ENCODE measurements at regions not wholly inside any gene's neighbourhood (a gene's known extent, or its start where the extent isn't known, plus 50 kb on each side); places are given as distances from the start of the nearest gene placed in this dataset.

DNA sequence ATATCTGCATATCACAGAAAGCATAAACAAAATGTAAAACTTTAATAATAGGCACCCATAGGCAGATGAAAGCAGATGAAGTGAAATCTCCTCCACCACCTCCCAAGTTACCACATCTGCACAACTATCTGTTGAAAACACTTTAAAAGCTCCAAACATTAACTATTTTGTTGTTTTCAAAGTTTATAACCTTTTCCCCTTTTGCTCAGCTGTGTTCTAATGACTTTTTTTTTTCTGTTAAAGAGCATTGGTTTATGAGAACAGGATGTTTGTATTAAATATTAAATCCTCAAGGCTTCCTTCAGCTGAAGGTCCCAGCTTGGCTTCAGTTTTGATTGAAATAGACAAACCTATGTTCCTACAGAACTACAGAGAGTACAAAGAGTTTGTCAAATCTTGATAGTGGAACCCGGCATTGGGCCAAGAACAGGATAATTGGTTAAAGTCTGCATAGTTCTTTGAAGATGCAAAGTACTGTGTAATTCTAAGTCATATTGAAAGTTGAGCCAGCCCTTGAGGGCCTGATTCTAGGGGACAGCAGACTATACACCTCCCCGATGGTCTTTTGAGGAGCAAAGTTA lies 255.1 kb upstream of the JAG1 start:
- H3K27me3 Mint-ChIP-seq, result no peaks in the 10 kb centered on the region
- H3K4me1 Mint-ChIP-seq, result no peaks in the 10 kb centered on the region
- H3K27ac Mint-ChIP-seq, result no peak overlapping the region
- peaks cover 0 to 9% of the 10 kb centered on the region in 2 donors for H3K9me3 Mint-ChIP-seq
- H3K4me3 Mint-ChIP-seq, result no peak overlapping the region
- DNase-seq (no peak), ATAC-seq (no peak)

GRCh38 chr20:10935658-10936402 lies 262.0 kb upstream of the JAG1 start:
- no peak overlapping the region for H3K27ac Mint-ChIP-seq
- H3K27me3 Mint-ChIP-seq, result no peaks in the 10 kb centered on the region
- peaks cover 0 to under 1% of the 10 kb centered on the region in 2 donors for H3K9me3 Mint-ChIP-seq
- no peak for ATAC-seq
- DNase-seq, result no peak
- H3K4me1 Mint-ChIP-seq, result no peaks in the 10 kb centered on the region
- no peak overlapping the region for H3K4me3 Mint-ChIP-seq

DNA sequence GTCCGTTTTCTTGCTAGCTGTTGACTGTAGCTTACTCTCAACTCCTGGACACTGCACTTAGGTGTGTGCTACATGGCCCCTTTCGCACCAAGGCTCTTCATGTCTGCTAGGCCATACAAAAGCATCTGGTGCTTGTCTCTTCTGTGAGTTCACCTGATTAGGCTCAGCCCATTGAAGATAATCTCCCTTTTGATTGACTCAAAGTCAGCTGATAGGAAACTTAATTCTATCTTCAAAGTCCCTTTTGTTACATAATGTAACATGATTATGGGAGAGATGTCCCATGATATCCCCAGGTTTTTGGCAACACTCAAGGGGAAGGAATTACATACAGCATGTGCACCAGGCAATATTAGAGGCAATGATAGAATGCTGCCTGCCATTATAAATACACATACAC lies 263.0 kb upstream of the JAG1 start:
- ATAC-seq (no peak), DNase-seq (no peak)
- H3K9me3 Mint-ChIP-seq, result peaks cover 7 to 10% of the 10 kb centered on the region in 2 donors
- no peaks in the 10 kb centered on the region for H3K4me1 Mint-ChIP-seq
- no peak overlapping the region for H3K27ac Mint-ChIP-seq
- no peak overlapping the region for H3K4me3 Mint-ChIP-seq
- no peaks in the 10 kb centered on the region for H3K27me3 Mint-ChIP-seq

GRCh38 chr20:10939331-10939941 lies 265.6 kb upstream of the JAG1 start:
- ATAC-seq (no peak), DNase-seq (no peak)
- H3K27ac Mint-ChIP-seq, result no peak overlapping the region
- H3K4me3 Mint-ChIP-seq, result no peak overlapping the region
- H3K9me3 Mint-ChIP-seq, result peaks cover 7 to 11% of the 10 kb centered on the region in 2 donors
- no peaks in the 10 kb centered on the region for H3K4me1 Mint-ChIP-seq
- H3K27me3 Mint-ChIP-seq, result no peaks in the 10 kb centered on the region

DNA sequence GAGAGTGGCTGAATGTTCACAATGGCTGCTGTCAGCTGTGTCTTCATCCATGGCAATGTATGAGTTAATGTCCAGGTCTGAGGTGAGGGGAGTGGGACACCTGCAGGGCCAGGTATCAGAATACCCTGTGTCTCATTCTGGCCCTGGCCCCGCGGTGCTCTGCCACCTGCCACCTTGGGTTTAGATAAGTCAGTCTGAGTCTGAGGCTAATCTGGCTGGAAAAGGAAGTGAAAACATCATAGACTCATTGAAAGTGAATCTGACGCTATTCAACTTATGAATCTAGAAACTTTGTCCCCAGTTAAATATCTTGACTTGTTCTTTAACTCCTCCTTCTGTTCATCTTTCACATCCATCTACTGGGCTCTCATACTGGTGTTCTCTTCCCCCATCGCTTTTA lies 267.1 kb upstream of the JAG1 start:
- Mint-ChIP-seq H3K27ac (no peak overlapping the region), H3K4me1 (no peaks in the 10 kb centered on the region), H3K9me3 (peaks cover 7 to 11% of the 10 kb centered on the region in 2 donors), H3K4me3 (no peak overlapping the region), H3K27me3 (no peaks in the 10 kb centered on the region)
- no peak for DNase-seq
- no peak for ATAC-seq

DNA sequence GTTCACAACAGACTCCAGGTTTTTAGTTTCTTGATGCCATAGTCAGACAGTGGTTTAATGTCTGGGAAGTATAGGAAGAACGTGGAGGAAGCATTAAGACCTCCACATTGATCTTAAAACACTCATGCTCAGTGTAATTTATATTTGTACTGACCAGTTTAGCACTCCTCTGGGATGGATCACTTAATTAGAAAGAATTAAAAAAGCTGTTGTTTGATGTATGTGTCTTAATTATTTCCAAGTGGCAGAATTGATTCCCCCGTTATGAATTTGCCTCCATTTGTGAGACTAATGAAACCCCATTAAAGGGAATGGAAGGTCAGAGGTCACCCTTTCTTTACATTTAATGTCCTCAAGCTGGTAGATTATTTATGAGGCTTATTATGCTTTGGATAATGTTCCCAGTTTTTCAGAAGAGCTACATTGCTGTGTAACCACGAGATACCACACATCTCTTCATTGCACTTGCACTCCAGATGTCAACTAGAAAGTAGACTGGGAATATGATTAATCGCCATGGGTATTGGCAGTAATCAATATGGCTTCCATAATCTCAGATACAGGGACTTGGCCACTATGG lies 270.0 kb upstream of the JAG1 start:
- Mint-ChIP-seq H3K9me3 (peaks cover 7 to 11% of the 10 kb centered on the region in 2 donors), H3K4me3 (no peak overlapping the region), H3K4me1 (no peaks in the 10 kb centered on the region), H3K27me3 (no peaks in the 10 kb centered on the region), H3K27ac (no peak overlapping the region)
- ATAC-seq (no peak), DNase-seq (no peak)

DNA sequence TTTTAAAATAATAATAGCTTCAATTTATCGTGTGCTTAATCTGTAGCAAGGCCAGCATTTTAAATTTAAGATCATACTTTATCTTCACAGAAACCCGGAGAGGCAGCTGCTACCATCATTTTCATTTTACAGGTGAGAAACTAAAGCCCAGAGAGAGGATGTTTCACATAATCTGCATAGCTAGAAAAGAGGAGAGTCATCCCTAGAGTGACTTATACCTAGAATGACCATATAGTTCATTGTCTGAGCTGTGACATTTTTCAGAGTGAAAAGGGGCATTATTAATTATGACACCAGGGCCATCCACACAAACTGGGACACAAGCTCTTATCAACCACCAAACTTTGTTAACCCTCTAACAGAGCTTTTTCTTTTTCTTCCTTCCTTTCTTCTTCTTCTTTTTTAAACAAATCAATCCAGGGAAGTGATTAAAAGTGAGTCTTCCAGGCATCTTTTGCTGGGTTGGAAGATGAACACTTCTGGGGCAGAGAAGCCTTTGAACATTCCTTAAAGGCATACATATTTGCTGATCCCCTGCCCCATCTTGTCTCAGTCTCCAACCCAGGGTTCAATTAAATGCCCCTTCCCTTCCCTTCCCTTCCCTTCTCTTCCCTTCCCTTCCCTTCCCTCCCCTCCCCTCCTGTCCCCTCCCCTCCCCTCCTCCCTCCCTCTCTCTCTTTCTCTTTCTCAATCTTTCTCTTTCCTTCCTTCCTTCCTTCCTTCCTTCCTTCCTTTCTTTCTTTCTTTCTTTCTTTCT lies 272.5 kb upstream of the JAG1 start:
- Mint-ChIP-seq H3K27ac (no peak overlapping the region), H3K4me3 (no peak overlapping the region), H3K4me1 (no peaks in the 10 kb centered on the region), H3K9me3 (peaks cover 4 to 6% of the 10 kb centered on the region in 2 donors), H3K27me3 (no peaks in the 10 kb centered on the region)
- DNase-seq (no peak), ATAC-seq (no peak)

- Mint-ChIP-seq H3K27me3 (no peaks in the 10 kb centered on the region), H3K4me3 (no peak overlapping the region), H3K27ac (no peak overlapping the region), H3K9me3 (no peaks in the 10 kb centered on the region), H3K4me1 (no peaks in the 10 kb centered on the region)
- ATAC-seq (no peak), DNase-seq (no peak)
Measured at GRCh38 chr20:10947726-10948125, 273.9 kb upstream of the JAG1 start.

- DNase-seq, result no peak
- Mint-ChIP-seq H3K4me1 (no peaks in the 10 kb centered on the region), H3K27ac (no peak overlapping the region), H3K27me3 (no peaks in the 10 kb centered on the region), H3K4me3 (no peak overlapping the region), H3K9me3 (no peaks in the 10 kb centered on the region)
- no peak for ATAC-seq
Measured at GRCh38 chr20:10949930-10950783, 276.4 kb upstream of the JAG1 start.

DNA sequence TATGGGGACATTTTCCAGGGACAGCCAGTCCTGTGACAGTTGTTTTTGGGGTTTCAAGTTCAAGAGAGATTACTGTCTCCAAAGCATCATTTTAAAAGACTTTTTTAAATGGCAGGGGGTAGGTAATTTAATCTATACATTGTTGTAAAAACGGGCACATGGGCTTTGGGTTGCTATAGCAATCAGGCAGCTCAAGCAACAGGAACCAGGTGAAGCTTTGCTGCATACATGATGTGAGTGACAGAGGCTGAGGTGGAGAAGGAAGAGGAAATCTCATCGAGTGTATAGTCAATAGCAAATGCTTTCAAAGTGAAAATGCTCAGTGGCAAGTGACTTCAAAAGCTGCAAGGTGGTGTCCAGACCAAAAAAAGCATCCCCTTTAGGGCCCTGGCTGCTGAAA lies 277.4 kb upstream of the JAG1 start:
- H3K27ac Mint-ChIP-seq, result no peak overlapping the region
- H3K4me1 Mint-ChIP-seq, result no peaks in the 10 kb centered on the region
- no peak for ATAC-seq
- H3K4me3 Mint-ChIP-seq, result no peak overlapping the region
- DNase-seq, result no peak
- H3K27me3 Mint-ChIP-seq, result no peaks in the 10 kb centered on the region
- no peaks in the 10 kb centered on the region for H3K9me3 Mint-ChIP-seq

GRCh38 chr20:10951904-10952303 lies 278.1 kb upstream of the JAG1 start:
- no peaks in the 10 kb centered on the region for H3K4me1 Mint-ChIP-seq
- no peaks in the 10 kb centered on the region for H3K27me3 Mint-ChIP-seq
- H3K9me3 Mint-ChIP-seq, result no peaks in the 10 kb centered on the region
- DNase-seq (no peak), ATAC-seq (no peak)
- H3K27ac Mint-ChIP-seq, result no peak overlapping the region
- no peak overlapping the region for H3K4me3 Mint-ChIP-seq

- no peaks in the 10 kb centered on the region for H3K9me3 Mint-ChIP-seq
Measured at GRCh38 chr20:10953437-10953836, 279.6 kb upstream of the JAG1 start.

GRCh38 chr20:10954137-10954840 lies 280.5 kb upstream of the JAG1 start:
- no peak overlapping the region for H3K27ac Mint-ChIP-seq
- no peaks in the 10 kb centered on the region for H3K9me3 Mint-ChIP-seq
- H3K4me1 Mint-ChIP-seq, result no peaks in the 10 kb centered on the region

More at GRCh38 chr20:10953437-10953836, 279.6 kb upstream of the JAG1 start:
- ATAC-seq, result no peak
- no peak for DNase-seq
- no peaks in the 10 kb centered on the region for H3K4me1 Mint-ChIP-seq
- H3K27me3 Mint-ChIP-seq, result no peaks in the 10 kb centered on the region
- no peak overlapping the region for H3K4me3 Mint-ChIP-seq
- no peak overlapping the region for H3K27ac Mint-ChIP-seq

DNA sequence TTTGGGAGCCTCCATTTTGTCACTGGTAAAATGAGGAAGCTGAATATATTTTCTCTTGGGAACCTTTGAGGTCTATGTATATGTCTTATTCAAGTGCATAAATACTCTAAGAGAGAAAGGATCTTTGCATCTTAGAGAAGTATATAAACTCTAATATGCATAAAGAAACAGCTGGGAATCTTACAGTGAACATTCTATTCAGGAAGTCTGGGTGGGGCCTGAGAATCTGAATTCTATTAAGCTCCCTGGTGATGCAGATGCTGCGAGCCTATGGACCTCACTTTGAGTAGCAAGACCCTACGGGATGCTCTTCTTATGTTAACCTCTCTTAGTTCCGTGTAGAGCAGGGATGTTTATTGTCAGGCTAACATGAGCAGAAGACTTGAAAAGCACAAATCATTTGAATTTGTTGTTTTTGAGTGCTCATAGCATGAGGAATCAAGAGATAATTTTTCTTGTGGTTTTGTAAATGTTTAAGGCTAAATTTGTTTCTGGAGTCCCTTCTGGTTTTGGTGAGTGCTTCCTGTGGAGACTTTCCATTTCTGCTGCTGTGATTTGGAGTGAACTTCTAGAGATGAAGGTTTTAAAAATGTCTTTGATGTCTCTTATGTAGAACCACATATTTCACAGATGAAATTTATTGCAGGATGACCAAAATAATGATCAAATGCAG lies 281.2 kb upstream of the JAG1 start:
- H3K4me1 Mint-ChIP-seq, result no peaks in the 10 kb centered on the region
- H3K9me3 Mint-ChIP-seq, result no peaks in the 10 kb centered on the region
- no peak for DNase-seq
- ATAC-seq, result no peak
- no peaks in the 10 kb centered on the region for H3K27me3 Mint-ChIP-seq
- no peak overlapping the region for H3K27ac Mint-ChIP-seq
- no peak overlapping the region for H3K4me3 Mint-ChIP-seq

More at GRCh38 chr20:10954137-10954840, 280.5 kb upstream of the JAG1 start:
- no peak overlapping the region for H3K4me3 Mint-ChIP-seq
- H3K27me3 Mint-ChIP-seq, result no peaks in the 10 kb centered on the region
- DNase-seq (no peak), ATAC-seq (no peak)

All from stimulated activated naive CD8-positive, alpha-beta T cell treated with anti-CD3 and anti-CD28 coated beads, Interleukin-15, amount 100 ng/mL, for 72 hours (primary cell).